MM.1S (cell line): ENCODE measurements at regions not wholly inside any gene's neighbourhood (a gene's known extent, or its start where the extent isn't known, plus 50 kb on each side); places are given as distances from the start of the nearest gene placed in this dataset.

Experiments used
- DNase-seq: peaks from one replicate; pipeline ENCODE4 v3.0.0-alpha.2; 2015
- H2AFZ ChIP-seq: fragments of 300-600 bp; sonication (generic); 2 replicates; pipeline ENCODE4 v1.6.0; 2016; ENCODE audit warnings: antibody characterized with exemption, low read length
- H3F3A ChIP-seq: fragments of 300-600 bp; sonication (generic); 2 replicates; pipeline ENCODE4 v1.6.1; 2016; ENCODE audit warnings: mild to moderate bottlenecking, antibody characterized with exemption, low read length, moderate library complexity, mixed read lengths; ENCODE audit not compliant: insufficient read depth
- H3K27ac ChIP-seq: fragments of 300-600 bp; sonication (generic); 2 replicates; pipeline ENCODE4 v1.5.1; 2016; ENCODE audit warnings: mild to moderate bottlenecking, low read length
- H3K27me3 ChIP-seq: fragments of 300-600 bp; sonication (generic); replicated peaks from 2 replicates; pipeline ENCODE4 v1.6.0; 2016; ENCODE audit warnings: low read length; ENCODE audit not compliant: insufficient read depth
- H3K36me3 ChIP-seq: fragments of 300-600 bp; sonication (generic); replicated peaks from 2 replicates; pipeline ENCODE4 v1.6.1; 2016; ENCODE audit warnings: mild to moderate bottlenecking, low read length, mixed read lengths; ENCODE audit not compliant: insufficient read depth
- H3K4me1 ChIP-seq: fragments of 300-600 bp; sonication (generic); 2 replicates; pipeline ENCODE4 v1.6.1; 2016; ENCODE audit warnings: low read length, mixed read lengths
- H3K4me2 ChIP-seq: fragments of 300-600 bp; sonication (generic); 2 replicates; pipeline ENCODE4 v1.6.0; 2016; ENCODE audit warnings: low read depth, low read length
- H3K4me3 ChIP-seq: fragments of 300-600 bp; sonication (generic); 2 replicates; pipeline ENCODE4 v1.5.1; 2016; ENCODE audit warnings: low read length, mixed read lengths
- H3K79me2 ChIP-seq: fragments of 300-600 bp; sonication (generic); 2 replicates; pipeline ENCODE4 v1.6.1; 2016; ENCODE audit warnings: mixed run types, low read length, mixed read lengths
- H3K9ac ChIP-seq: fragments of 300-600 bp; sonication (generic); 2 replicates; pipeline ENCODE4 v1.6.1; 2016; ENCODE audit warnings: low read length, mixed read lengths
- H3K9me2 ChIP-seq: fragments of 300-600 bp; sonication (generic); replicated peaks from 2 replicates; pipeline ENCODE4 v1.6.1; 2016; ENCODE audit warnings: mild to moderate bottlenecking, low read length, mixed read lengths; ENCODE audit not compliant: insufficient read depth
- H3K9me3 ChIP-seq: fragments of 300-600 bp; sonication (generic); replicated peaks from 2 replicates; pipeline ENCODE4 v1.6.1; 2016; ENCODE audit warnings: mild to moderate bottlenecking, low read length, mixed read lengths; ENCODE audit not compliant: insufficient read depth
- H4K20me1 ChIP-seq: fragments of 300-600 bp; sonication (generic); 2 replicates; pipeline ENCODE4 v1.6.1; 2016; ENCODE audit warnings: mild to moderate bottlenecking, low read length, moderate library complexity, mixed read lengths; ENCODE audit not compliant: insufficient read depth
- EZH2 ChIP-seq: fragments of 300-600 bp; sonication (generic); optimal IDR thresholded peaks from 2 replicates; pipeline ENCODE3; 2017; ENCODE audit warnings: low read depth, mild to moderate bottlenecking, antibody characterized with exemption, low read length, mixed read lengths
- EZH2phosphoT487 ChIP-seq: fragments of 300-600 bp; sonication (generic); IDR thresholded peaks from 2 replicates; pipeline ENCODE4 v1.6.1; 2018; ENCODE audit warnings: antibody characterized with exemption, low read length
- TF ChIP-seq, protein P1 (sequence below): fragments of 300-600 bp; sonication (generic); IDR thresholded peaks from 2 replicates; pipeline ENCODE4 v1.5.1; 2016; ENCODE audit warnings: antibody characterized with exemption, low read length, mixed read lengths

DNA sequence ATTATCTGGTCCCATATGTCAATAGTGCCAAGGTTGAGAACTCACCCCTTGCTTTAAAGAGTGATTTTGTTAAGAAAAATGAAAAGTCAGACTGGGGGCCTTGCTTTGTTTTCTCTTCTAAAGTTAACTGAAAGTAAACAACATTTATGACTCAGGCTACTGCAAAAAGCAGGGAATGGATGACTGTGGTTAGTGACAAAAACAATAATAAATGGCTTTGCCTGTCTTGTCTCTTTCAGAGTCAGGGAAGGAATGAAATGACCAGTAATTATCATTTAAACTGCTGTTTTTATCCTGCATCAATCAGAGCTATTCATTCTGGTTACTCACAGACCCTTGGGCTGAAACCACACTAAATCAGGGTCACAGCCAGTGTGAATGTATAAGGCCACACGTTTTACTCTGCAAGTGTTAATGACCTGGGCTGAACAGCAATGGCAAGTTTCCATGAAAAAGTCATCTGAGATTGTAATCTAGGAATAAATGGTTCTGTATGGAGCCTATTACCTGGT is 112.2 kb downstream of the ZNF608 start:
- H3K4me2 ChIP-seq, result no peak overlapping the region
- H3K4me1 ChIP-seq, result peaks cover 19% of the 10 kb centered on the region
- no peak overlapping the region for H3K9ac ChIP-seq
- H2AFZ ChIP-seq, result no peak overlapping the region
- DNase-seq, result no peak
- H3K9me3 ChIP-seq, result no peaks in the 10 kb centered on the region
- no peaks in the 10 kb centered on the region for H3K9me2 ChIP-seq
- no peak overlapping the region for H3K4me3 ChIP-seq
- H3F3A ChIP-seq, result peaks cover 9% of the 10 kb centered on the region
- H4K20me1 ChIP-seq, result no peaks in the 10 kb centered on the region
- no peak overlapping the region for H3K27ac ChIP-seq
- no peaks in the 10 kb centered on the region for H3K36me3 ChIP-seq
- no peaks in the 10 kb centered on the region for H3K79me2 ChIP-seq
- TF ChIP-seq, protein P1, sequence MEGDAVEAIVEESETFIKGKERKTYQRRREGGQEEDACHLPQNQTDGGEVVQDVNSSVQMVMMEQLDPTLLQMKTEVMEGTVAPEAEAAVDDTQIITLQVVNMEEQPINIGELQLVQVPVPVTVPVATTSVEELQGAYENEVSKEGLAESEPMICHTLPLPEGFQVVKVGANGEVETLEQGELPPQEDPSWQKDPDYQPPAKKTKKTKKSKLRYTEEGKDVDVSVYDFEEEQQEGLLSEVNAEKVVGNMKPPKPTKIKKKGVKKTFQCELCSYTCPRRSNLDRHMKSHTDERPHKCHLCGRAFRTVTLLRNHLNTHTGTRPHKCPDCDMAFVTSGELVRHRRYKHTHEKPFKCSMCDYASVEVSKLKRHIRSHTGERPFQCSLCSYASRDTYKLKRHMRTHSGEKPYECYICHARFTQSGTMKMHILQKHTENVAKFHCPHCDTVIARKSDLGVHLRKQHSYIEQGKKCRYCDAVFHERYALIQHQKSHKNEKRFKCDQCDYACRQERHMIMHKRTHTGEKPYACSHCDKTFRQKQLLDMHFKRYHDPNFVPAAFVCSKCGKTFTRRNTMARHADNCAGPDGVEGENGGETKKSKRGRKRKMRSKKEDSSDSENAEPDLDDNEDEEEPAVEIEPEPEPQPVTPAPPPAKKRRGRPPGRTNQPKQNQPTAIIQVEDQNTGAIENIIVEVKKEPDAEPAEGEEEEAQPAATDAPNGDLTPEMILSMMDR, result no peak
- no peak for TF ChIP-seq EZH2phosphoT487
- TF ChIP-seq EZH2, result no peak
- H3K27me3 ChIP-seq, result no peaks in the 10 kb centered on the region

DNA sequence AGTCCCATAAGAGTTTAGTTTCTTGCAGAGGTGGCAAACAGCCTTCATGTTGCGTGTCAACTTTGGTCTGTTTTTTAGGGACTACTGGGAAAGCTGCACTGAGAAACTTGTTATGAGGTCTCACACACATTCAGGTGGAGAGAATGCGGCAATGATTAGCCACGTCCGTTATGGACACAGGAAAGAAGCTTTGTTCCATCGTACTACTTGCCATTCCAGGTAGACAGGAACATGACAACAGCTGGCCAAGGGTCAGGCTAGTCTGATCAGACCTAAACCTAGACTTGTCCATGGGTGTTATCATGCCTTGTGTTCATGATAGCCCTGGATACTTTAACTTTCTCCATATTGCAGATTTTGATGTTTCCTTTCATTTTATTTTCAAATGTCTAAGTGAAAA is 113.2 kb downstream of the ZNF608 start:
- H4K20me1 ChIP-seq, result no peaks in the 10 kb centered on the region
- peaks cover 9% of the 10 kb centered on the region for H3F3A ChIP-seq
- no peaks in the 10 kb centered on the region for H3K9me2 ChIP-seq
- H3K4me1 ChIP-seq, result peaks cover 19% of the 10 kb centered on the region
- no peaks in the 10 kb centered on the region for H3K9me3 ChIP-seq
- no peak overlapping the region for H3K4me2 ChIP-seq
- H3K27me3 ChIP-seq, result no peaks in the 10 kb centered on the region
- H3K27ac ChIP-seq, result no peak overlapping the region
- no peak for DNase-seq
- no peak overlapping the region for H3K9ac ChIP-seq
- no peak overlapping the region for H2AFZ ChIP-seq
- no peak for TF ChIP-seq EZH2
- TF ChIP-seq, protein P1, result no peak
- TF ChIP-seq EZH2phosphoT487, result no peak
- H3K79me2 ChIP-seq, result no peaks in the 10 kb centered on the region
- no peak overlapping the region for H3K4me3 ChIP-seq
- no peaks in the 10 kb centered on the region for H3K36me3 ChIP-seq

DNA sequence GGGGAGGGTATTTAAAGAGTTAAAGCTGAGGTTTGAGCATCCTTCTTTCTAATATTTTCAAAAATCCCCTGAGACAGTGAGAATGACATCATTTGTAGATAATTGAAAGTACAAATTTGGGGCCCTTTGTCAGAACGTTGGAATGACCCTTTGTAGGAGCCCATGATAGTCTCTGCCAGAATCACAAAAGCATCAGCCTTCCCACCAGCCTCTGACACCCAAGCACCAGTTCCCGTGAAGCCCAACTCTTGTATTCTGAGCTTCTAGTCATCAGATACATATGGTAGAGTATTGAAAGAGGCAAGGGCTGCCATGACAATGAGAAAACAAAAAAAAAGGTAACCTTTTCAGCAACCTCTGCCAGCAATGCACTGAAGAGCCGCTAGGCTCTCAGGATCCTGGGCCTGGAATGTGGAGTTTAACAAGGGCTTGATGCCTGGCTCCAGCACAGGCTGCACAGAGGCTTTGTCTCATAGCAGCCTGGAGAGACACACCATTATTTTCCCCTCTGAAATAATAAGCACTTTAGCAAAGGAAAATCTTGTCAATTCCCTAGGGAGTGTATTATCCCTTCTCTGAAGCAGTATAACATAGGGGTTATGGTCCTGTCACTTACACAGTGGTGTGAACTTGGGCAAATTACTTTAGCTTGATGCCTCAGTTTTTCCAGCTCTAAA is 114.4 kb downstream of the ZNF608 start:
- no peaks in the 10 kb centered on the region for H3K9me3 ChIP-seq
- no peaks in the 10 kb centered on the region for H4K20me1 ChIP-seq
- peaks cover 9% of the 10 kb centered on the region for H3F3A ChIP-seq
- no peaks in the 10 kb centered on the region for H3K79me2 ChIP-seq
- H3K4me3 ChIP-seq, result no peak overlapping the region
- H3K9ac ChIP-seq, result no peak overlapping the region
- H3K27me3 ChIP-seq, result no peaks in the 10 kb centered on the region
- H2AFZ ChIP-seq, result no peak overlapping the region
- H3K9me2 ChIP-seq, result no peaks in the 10 kb centered on the region
- TF ChIP-seq EZH2phosphoT487 (no peak), EZH2 (no peak)
- TF ChIP-seq, protein P1, result no peak
- no peak for DNase-seq
- H3K4me1 ChIP-seq, result peaks cover 19% of the 10 kb centered on the region
- H3K36me3 ChIP-seq, result no peaks in the 10 kb centered on the region
- peak overlapping the region; percentile 73; the same call in 1 of the 2 replicates for H3K4me2 ChIP-seq
- H3K27ac ChIP-seq, result no peak overlapping the region; the same call in 1 of the 2 replicates
